Left ventricle myocardium inferior (tissue), 1 donor: ENCODE measurements at regions not wholly inside any gene's neighbourhood (a gene's known extent, or its start where the extent isn't known, plus 50 kb on each side); places are given as distances from the start of the nearest gene placed in this dataset.

ENCODE experiments used
- DNase-seq: peaks from one replicate; pipeline ENCODE4 v3.0.0-alpha.2; 2020
- H3K27ac ChIP-seq: fragments of 200-600 bp; replicated peaks from 2 replicates; pipeline ENCODE4 v1.8.0; 2021
- H3K27me3 ChIP-seq: fragments of 200-600 bp; 2 replicates; pipeline ENCODE4 v1.8.0; 2021; ENCODE audit warnings: low read depth
- H3K36me3 ChIP-seq: fragments of 200-600 bp; 2 replicates; pipeline ENCODE4 v1.8.0; 2021
- H3K4me1 ChIP-seq: fragments of 200-600 bp; 2 replicates; pipeline ENCODE4 v1.8.0; 2021
- H3K4me3 ChIP-seq: fragments of 200-600 bp; 2 replicates; pipeline ENCODE4 v1.8.0; 2021; ENCODE audit warnings: mild to moderate bottlenecking, moderate library complexity
- H3K9me3 ChIP-seq: fragments of 200-600 bp; replicated peaks from 2 replicates; pipeline ENCODE4 v1.8.0; 2021
- intact Hi-C: fragments of 100-400 bp; cut with micrococcal nuclease; formaldehyde crosslinking; loops from one replicate; pipeline ENCODE4 v1.11.0; 2022
- TF ChIP-seq, protein P1 (sequence below): fragments of 200-600 bp; IDR thresholded peaks from 2 replicates; pipeline ENCODE4 v1.8.0; 2021; ENCODE audit warnings: antibody characterized with exemption, mild to moderate bottlenecking, borderline replicate concordance
- donor health status: DM: no; HTN: yes; CAD: no; lungs with severe emphysema.

DNA sequence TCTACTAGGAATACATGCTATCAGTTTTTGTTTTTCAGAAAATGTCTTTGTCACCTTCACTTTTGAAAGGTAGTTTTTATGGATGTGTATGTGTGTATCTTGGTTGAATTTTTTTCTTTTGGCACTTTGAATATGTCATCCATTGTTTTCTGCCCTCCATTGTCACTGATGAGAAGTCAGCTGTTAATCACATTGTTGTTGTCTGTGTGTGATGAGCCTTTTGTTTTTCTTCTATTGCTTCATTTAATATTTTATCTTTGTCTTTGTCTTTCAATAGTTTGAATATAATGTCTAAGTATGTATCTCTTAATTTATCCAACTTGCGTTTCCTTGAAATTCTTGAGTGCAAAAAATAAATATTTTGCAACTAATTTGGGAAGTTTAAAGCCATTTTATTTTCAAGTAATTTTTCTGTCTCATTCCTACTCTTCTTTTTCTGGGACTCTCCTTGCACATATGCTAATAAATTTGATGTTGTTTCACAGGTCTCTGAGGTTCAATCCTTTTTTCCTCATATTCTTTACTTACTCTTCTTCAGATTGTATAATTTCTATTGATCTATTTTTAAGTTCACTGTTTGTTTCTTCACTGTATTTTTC, 546.9 kb upstream of the GHITM start:
- intact Hi-C loops: no loop called here
- no peak for DNase-seq
- H3K9me3 ChIP-seq: peaks cover 40% of the 10 kb centered on the region
- no peaks in the 10 kb centered on the region for H3K27me3 ChIP-seq
- no peaks in the 10 kb centered on the region for H3K36me3 ChIP-seq
- H3K4me3 ChIP-seq: no peak overlapping the region
- H3K4me1 ChIP-seq: no peaks in the 10 kb centered on the region
- TF ChIP-seq, protein P1, sequence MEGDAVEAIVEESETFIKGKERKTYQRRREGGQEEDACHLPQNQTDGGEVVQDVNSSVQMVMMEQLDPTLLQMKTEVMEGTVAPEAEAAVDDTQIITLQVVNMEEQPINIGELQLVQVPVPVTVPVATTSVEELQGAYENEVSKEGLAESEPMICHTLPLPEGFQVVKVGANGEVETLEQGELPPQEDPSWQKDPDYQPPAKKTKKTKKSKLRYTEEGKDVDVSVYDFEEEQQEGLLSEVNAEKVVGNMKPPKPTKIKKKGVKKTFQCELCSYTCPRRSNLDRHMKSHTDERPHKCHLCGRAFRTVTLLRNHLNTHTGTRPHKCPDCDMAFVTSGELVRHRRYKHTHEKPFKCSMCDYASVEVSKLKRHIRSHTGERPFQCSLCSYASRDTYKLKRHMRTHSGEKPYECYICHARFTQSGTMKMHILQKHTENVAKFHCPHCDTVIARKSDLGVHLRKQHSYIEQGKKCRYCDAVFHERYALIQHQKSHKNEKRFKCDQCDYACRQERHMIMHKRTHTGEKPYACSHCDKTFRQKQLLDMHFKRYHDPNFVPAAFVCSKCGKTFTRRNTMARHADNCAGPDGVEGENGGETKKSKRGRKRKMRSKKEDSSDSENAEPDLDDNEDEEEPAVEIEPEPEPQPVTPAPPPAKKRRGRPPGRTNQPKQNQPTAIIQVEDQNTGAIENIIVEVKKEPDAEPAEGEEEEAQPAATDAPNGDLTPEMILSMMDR: no peak
- no peak overlapping the region for H3K27ac ChIP-seq

DNA sequence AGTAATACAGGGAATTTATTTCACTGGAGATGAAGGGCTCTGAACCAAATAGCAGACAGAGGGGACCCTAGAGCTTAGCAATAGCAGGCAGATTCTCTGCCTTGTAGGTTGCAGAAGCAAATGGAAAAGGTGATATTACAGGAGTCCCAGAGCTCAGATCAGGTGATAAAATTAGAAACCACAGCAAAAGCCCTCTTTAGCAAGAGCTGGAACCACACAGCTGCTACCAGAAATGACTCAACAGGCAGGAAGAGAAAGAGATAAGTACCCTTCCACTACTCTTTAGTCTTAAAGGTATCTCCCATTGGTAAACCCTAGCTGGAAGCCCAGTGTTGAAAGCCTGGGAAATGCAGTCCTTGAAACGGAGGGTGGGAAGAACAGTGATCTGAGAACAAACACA, 535.6 kb upstream of the GHITM start:
- Histone ChIP-seq H3K9me3 (peaks cover 6% of the 10 kb centered on the region), H3K36me3 (no peaks in the 10 kb centered on the region), H3K27me3 (no peaks in the 10 kb centered on the region), H3K4me1 (no peaks in the 10 kb centered on the region), H3K4me3 (no peak overlapping the region), H3K27ac (no peak overlapping the region)
- no peak for DNase-seq
- intact Hi-C loops: no loop called here
- TF ChIP-seq, protein P1: no peak

DNA sequence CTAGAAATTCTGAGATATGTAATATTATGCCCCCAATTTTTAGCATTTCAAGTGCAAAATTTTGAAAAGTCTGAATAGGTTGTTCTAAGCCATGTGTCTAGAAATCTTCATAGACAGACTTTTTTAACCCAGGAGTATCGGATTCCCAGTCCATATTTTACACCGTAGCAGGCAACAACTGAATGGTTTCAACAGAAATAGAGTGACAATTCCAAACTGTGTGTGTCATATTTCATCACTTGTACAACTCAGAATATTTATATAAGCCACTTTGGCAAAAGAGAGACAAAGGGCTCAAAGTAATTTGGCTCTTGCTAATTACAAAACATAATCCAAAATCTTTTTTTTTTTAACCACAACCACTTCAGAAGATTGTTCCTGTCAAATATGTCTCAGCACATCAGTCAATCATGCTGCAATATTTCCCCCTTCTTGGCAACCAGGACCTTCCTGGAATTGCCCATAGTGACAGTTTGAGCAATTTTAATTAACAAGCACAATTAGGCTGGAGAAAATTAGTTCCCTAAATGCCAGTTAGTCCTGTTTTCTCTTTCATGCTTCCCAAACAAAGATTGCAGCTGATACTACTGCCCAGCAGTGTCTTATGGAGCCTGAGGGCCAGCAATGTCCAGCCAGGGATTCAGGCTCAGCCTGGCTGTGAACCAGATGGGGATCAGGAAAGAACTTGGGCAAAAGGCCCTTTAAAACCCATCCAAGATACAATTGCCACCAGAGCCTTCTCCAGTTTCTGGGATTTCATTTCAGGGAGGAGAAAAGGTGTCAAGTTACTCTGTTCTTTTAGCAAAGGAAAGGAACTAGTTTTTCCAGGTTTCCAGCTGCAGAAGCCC, 533.3 kb upstream of the GHITM start:
- no peaks in the 10 kb centered on the region for H3K4me1 ChIP-seq
- TF ChIP-seq, protein P1: no peak
- H3K36me3 ChIP-seq: no peaks in the 10 kb centered on the region
- H3K9me3 ChIP-seq: no peaks in the 10 kb centered on the region
- intact Hi-C loops: no loop called here
- H3K27me3 ChIP-seq: no peaks in the 10 kb centered on the region
- H3K27ac ChIP-seq: no peak overlapping the region
- H3K4me3 ChIP-seq: no peak overlapping the region
- DNase-seq: no peak

DNA sequence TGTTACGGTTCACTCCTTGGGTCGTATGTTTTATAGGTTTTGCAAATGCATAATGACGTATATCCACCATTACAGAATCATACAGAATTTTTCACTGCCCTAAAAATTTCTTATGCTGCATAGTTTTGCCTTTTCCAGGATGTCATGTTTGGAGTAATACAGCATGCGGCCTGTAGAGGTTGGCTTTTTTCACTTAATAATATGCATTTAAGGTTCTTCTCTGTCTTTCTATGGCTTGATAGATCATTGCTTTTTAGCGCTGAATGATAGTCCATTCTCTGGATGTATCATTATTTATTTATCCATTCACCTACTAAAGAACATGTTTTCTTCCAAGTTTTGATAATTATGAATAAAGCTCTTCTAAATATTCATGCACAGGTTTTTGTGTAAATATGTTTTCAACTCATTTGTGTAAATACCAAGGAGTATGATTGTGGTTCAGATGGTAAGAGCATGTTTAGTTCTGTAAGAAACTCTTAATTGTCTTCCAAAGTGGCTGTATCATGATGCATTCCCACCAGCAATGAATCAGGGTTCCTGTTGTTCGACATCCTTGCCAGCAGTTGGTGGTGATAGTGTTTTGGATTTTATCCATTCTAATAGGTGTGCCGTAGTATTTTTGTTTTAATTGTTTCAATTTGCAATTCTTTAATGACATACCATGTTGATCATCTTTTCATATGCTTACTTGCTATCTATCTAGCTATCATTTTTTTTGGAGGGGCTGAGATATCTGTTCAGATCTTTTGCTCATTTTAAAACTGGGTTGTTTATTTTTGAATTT, 531.2 kb upstream of the GHITM start:
- Histone ChIP-seq H3K4me3 (no peak overlapping the region), H3K36me3 (no peaks in the 10 kb centered on the region), H3K9me3 (no peaks in the 10 kb centered on the region), H3K27me3 (no peaks in the 10 kb centered on the region), H3K27ac (no peak overlapping the region), H3K4me1 (no peaks in the 10 kb centered on the region)
- intact Hi-C loops: no loop called here
- TF ChIP-seq, protein P1: no peak
- DNase-seq: no peak

DNA sequence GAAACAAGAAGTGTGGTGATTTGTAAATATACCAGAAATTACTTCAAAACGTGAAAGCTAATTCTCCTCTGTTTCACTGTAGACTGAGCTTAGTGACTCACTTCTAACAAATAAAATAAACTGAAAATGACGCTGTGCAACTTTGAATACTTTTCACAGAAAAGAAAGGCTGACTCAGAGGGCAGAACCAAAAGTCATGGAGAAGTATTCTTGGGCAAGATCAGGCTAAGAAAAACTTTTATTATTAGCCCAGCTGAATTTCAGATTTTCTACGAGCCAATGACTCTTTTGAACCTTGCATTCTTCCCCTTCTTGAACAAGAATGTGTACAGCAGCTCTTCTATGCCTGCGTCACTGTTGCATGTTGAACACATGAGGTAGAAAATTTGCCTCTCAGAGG, 527.3 kb upstream of the GHITM start:
- Histone ChIP-seq H3K4me3 (no peak overlapping the region), H3K4me1 (no peaks in the 10 kb centered on the region), H3K9me3 (no peaks in the 10 kb centered on the region), H3K36me3 (no peaks in the 10 kb centered on the region), H3K27ac (no peak overlapping the region), H3K27me3 (no peaks in the 10 kb centered on the region)
- TF ChIP-seq, protein P1: no peak
- no peak for DNase-seq
- intact Hi-C loops: no loop called here
